DMS 273 treated with DMSO at 0.1 percent for 48 hours (cell line): ENCODE measurements at regions not wholly inside any gene's neighbourhood (a gene's known extent, or its start where the extent isn't known, plus 50 kb on each side); places are given as distances from the start of the nearest gene placed in this dataset.

Experiments used
- DNase-seq: peaks from one replicate; lab custom pipeline; 2025; lab: John Stamatoyannopoulos, UW

GRCh38 chr10:120641695-120642094, 184.7 kb downstream of the PLPP4 start:
- no peak for DNase-seq

GRCh38 chr10:120643351-120643750, 186.3 kb downstream of the PLPP4 start:
- no peak for DNase-seq

- no peak for DNase-seq
Measured at GRCh38 chr10:120644556-120645410, 187.8 kb downstream of the PLPP4 start.

GRCh38 chr10:120646159-120646732, 189.2 kb downstream of the PLPP4 start:
- DNase-seq: no peak

GRCh38 chr10:120646738-120647456, 189.9 kb downstream of the PLPP4 start:
- no peak for DNase-seq

GRCh38 chr10:120650705-120651399, 193.8 kb downstream of the PLPP4 start:
- no peak for DNase-seq

- no peak for DNase-seq
Measured at GRCh38 chr10:120656107-120656506, 195.1 kb upstream of the WDR11 start.

- DNase-seq: no peak
Measured at GRCh38 chr10:120657371-120657770, 193.8 kb upstream of the WDR11 start.

GRCh38 chr10:120658943-120659885, 191.9 kb upstream of the WDR11 start:
- DNase-seq: no peak

GRCh38 chr10:120666308-120666707, 184.9 kb upstream of the WDR11 start:
- no peak for DNase-seq

- DNase-seq: no peak
Measured at GRCh38 chr10:120667276-120667675, 183.9 kb upstream of the WDR11 start.

- no peak for DNase-seq
Measured at GRCh38 chr10:120671491-120671890, 179.7 kb upstream of the WDR11 start.

- no peak for DNase-seq
Measured at GRCh38 chr10:120683454-120683853, 167.7 kb upstream of the WDR11 start.

GRCh38 chr10:120684226-120684625, 166.9 kb upstream of the WDR11 start:
- DNase-seq: no peak

- DNase-seq: no peak
Measured at GRCh38 chr10:120685136-120685535, 166.0 kb upstream of the WDR11 start.

GRCh38 chr10:120688928-120689327, 162.2 kb upstream of the WDR11 start:
- no peak for DNase-seq

- no peak for DNase-seq
Measured at GRCh38 chr10:120689777-120690529, 161.2 kb upstream of the WDR11 start.

- DNase-seq: no peak
Measured at GRCh38 chr10:120691625-120692024, 159.5 kb upstream of the WDR11 start.

GRCh38 chr10:120700426-120700825, 150.7 kb upstream of the WDR11 start:
- DNase-seq: no peak

- no peak for DNase-seq
Measured at GRCh38 chr10:120701381-120701780, 149.8 kb upstream of the WDR11 start.
